ENCODE measurements at regions not wholly inside any gene's neighbourhood (a gene's known extent, or its start where the extent isn't known, plus 50 kb on each side); places are given as distances from the start of the nearest gene placed in this dataset.
"Not testable (repeated sequence)": the region's sequence is repeated elsewhere in the genome, so short reads cannot be mapped to it uniquely, and the experiment has no call there.

DNA sequence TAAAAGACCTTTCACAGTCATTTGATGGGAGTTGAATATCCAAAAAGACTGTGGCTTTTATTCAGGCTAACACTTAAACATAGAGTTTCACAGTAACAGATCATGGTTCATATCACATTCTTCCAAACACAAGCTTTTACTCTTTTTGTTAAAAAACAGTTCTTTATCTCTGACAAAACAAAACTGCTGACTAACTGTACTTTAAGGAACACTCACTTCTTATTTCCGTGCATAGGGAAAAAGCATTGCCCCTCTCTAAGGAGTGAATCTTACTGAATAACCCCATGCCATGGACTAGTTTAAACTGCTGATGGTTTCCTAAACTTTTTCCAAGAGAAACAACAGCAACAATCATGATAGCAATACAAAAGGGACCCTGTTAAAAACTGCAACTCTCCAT is 297.0 kb upstream of the INTU start:
- no peaks in the 10 kb centered on the region for H3K36me3 ChIP-seq (ENCODE audit: control insufficient read depth in 4 of 4, insufficient read depth in 4 of 4, low read length in 4 of 4)
- no peak overlapping the region for H3K4me3 ChIP-seq
- H3K9me3 ChIP-seq (ENCODE audit: control insufficient read depth in 4 of 4, insufficient read depth in 3 of 4, low read length in 3 of 4), result no peaks in the 10 kb centered on the region
- H3K9ac ChIP-seq (ENCODE audit: insufficient read depth in 1 of 2, low read length in 2 of 2), result no peak overlapping the region
- H3K27ac ChIP-seq (ENCODE audit: low read depth in 1 of 2, low read length in 1 of 2), result no peak overlapping the region
- H3K4me1 ChIP-seq (ENCODE audit: control insufficient read depth in 5 of 5, insufficient read depth in 5 of 5, low read length in 5 of 5), result no peaks in the 10 kb centered on the region
- TF ChIP-seq CTCF (IDR thresholded peaks at IDR 0.05; ENCODE audit: control extremely low read depth, extremely low read depth), result no peak
- WGBS, 2 donors, result 74 to 76% methylated on average over 1 of the region's 1 CpG
- H3K27me3 ChIP-seq (ENCODE audit: control insufficient read depth in 3 of 3, insufficient read depth in 3 of 3, low read length in 2 of 3), result no peaks in the 10 kb centered on the region
- no peak for DNase-seq
- no peak for ATAC-seq (ENCODE audit: insufficient read depth, low FRiP score)

- H3K9me3 ChIP-seq (ENCODE audit: control insufficient read depth in 4 of 4, insufficient read depth in 3 of 4, low read length in 3 of 4); H3K4me3 ChIP-seq; H3K27me3 ChIP-seq (ENCODE audit: control insufficient read depth in 3 of 3, insufficient read depth in 3 of 3, low read length in 2 of 3); ATAC-seq (ENCODE audit: insufficient read depth, low FRiP score); H3K4me1 ChIP-seq (ENCODE audit: control insufficient read depth in 5 of 5, insufficient read depth in 5 of 5, low read length in 5 of 5); H3K36me3 ChIP-seq (ENCODE audit: control insufficient read depth in 4 of 4, insufficient read depth in 4 of 4, low read length in 4 of 4); DNase-seq; H3K9ac ChIP-seq (ENCODE audit: insufficient read depth in 1 of 2, low read length in 2 of 2); H3K27ac ChIP-seq (ENCODE audit: low read depth in 1 of 2, low read length in 1 of 2): not testable (repeated sequence)
- WGBS, 2 donors, result 66 to 69% methylated on average over 3 of the region's 3 CpGs
These were observed 289.6 kb upstream of the INTU start for GRCh38 chr4:127343123-127343522.

GRCh38 chr4:127344071-127344470 is 288.7 kb upstream of the INTU start:
- no peak overlapping the region for H3K27ac ChIP-seq (ENCODE audit: low read depth in 1 of 2, low read length in 1 of 2)
- DNase-seq (peak; percentile 50 to 91 (median 58)), ATAC-seq (ENCODE audit: insufficient read depth, low FRiP score) (no peak)
- peaks cover 0 to 4% (median 0%) of the 10 kb centered on the region in 5 donors for H3K4me1 ChIP-seq (ENCODE audit: control insufficient read depth in 5 of 5, insufficient read depth in 5 of 5, low read length in 5 of 5)
- H3K4me3 ChIP-seq, result no peak overlapping the region
- no peaks in the 10 kb centered on the region for H3K27me3 ChIP-seq (ENCODE audit: control insufficient read depth in 3 of 3, insufficient read depth in 3 of 3, low read length in 2 of 3)
- no peak for TF ChIP-seq CTCF (IDR thresholded peaks at IDR 0.05; ENCODE audit: control extremely low read depth, extremely low read depth)
- H3K36me3 ChIP-seq (ENCODE audit: control insufficient read depth in 4 of 4, insufficient read depth in 4 of 4, low read length in 4 of 4), result no peaks in the 10 kb centered on the region
- H3K9ac ChIP-seq (ENCODE audit: insufficient read depth in 1 of 2, low read length in 2 of 2), result no peak overlapping the region
- 75 to 79% methylated on average over 3 of the region's 3 CpGs for WGBS, 2 donors
- peaks cover 0 to 2% (median 0%) of the 10 kb centered on the region in 4 donors for H3K9me3 ChIP-seq (ENCODE audit: control insufficient read depth in 4 of 4, insufficient read depth in 3 of 4, low read length in 3 of 4)

DNA sequence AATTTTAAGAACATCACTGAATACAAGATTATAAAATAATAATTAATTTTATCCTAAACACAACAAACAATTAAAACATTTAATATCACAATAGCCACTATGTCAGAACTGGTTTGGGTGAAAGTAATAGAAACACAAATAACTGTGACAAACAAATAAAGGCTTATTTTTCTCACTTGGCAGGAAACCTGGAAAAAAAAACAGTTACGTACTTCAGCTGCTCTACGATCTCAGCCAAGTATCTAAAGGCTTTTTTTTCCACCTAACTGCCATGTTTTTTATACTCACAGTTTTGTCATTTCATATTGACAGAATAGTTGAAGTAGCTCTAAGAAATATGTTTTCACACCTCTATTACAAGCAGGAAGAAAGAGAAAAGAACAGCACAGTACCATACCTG is 284.8 kb upstream of the INTU start:
- no peak overlapping the region for H3K9ac ChIP-seq (ENCODE audit: insufficient read depth in 1 of 2, low read length in 2 of 2)
- no peak overlapping the region for H3K27ac ChIP-seq (ENCODE audit: low read depth in 1 of 2, low read length in 1 of 2)
- H3K36me3 ChIP-seq (ENCODE audit: control insufficient read depth in 4 of 4, insufficient read depth in 4 of 4, low read length in 4 of 4), result no peaks in the 10 kb centered on the region
- H3K27me3 ChIP-seq (ENCODE audit: control insufficient read depth in 3 of 3, insufficient read depth in 3 of 3, low read length in 2 of 3), result no peaks in the 10 kb centered on the region
- ATAC-seq (ENCODE audit: insufficient read depth, low FRiP score) (no peak), DNase-seq (peak in 2 of 3 donors; percentile 61 to 69)
- no peak for TF ChIP-seq CTCF (IDR thresholded peaks at IDR 0.05; ENCODE audit: control extremely low read depth, extremely low read depth)
- whole genome bisulfite sequencing, 2 donors, result 54 to 68% methylated on average over 2 of the region's 2 CpGs
- H3K9me3 ChIP-seq (ENCODE audit: control insufficient read depth in 4 of 4, insufficient read depth in 3 of 4, low read length in 3 of 4), result peaks cover 0 to 8% (median 0%) of the 10 kb centered on the region in 4 donors
- no peak overlapping the region for H3K4me3 ChIP-seq
- H3K4me1 ChIP-seq (ENCODE audit: control insufficient read depth in 5 of 5, insufficient read depth in 5 of 5, low read length in 5 of 5), result peaks cover 0 to 4% (median 0%) of the 10 kb centered on the region in 5 donors

Data from lung (tissue), 11 donors.